Body of pancreas (tissue), 4 donors: ENCODE measurements at regions not wholly inside any gene's neighbourhood (a gene's known extent, or its start where the extent isn't known, plus 50 kb on each side); places are given as distances from the start of the nearest gene placed in this dataset.

ENCODE experiments used
- ATAC-seq: fragments of 150-250 bp; one replicate; pipeline ENCODE4 v1.9.1; 2016
- DNase-seq, 4 donors: peaks; one replicate each; pipeline ENCODE4 v3.0.0-alpha.2; 2019
- H3K27ac ChIP-seq, 4 donors: fragments of 200-600 bp; sonication (generic); 1 replicate in 3 of 4; 2 replicates in 1 of 4; pipeline versions ENCODE4 v1.5.1 to v1.6.1; 2016 to 2019; ENCODE audit warnings: mild to moderate bottlenecking in 1 of 4, mixed read lengths in 1 of 4, moderate library complexity in 1 of 4
- H3K27me3 ChIP-seq, 2 donors: fragments of 200-600 bp; sonication (generic); one replicate each; pipeline ENCODE4 v1.6.0; 2016; ENCODE audit warnings: mild to moderate bottlenecking in 1 of 2
- H3K36me3 ChIP-seq, 2 donors: fragments of 200-600 bp; sonication (generic); replicated peaks in 1 of 2; 2 replicates each; pipeline ENCODE4 v1.5.1; 2016; ENCODE audit warnings: low read depth in 2 of 2; ENCODE audit not compliant: insufficient read depth in 1 of 2
- H3K4me1 ChIP-seq: fragments of 200-600 bp; sonication (generic); one replicate; pipeline ENCODE4 v1.6.0; 2016
- H3K4me3 ChIP-seq, 2 donors: fragments of 200-600 bp; sonication (generic); 1 replicate in 1 of 2; 2 replicates in 1 of 2; pipeline ENCODE4 v1.5.1; 2016 to 2019
- H3K9me3 ChIP-seq, 3 donors: fragments of 200-600 bp; sonication (generic); 1 replicate in 2 of 3; 2 replicates in 1 of 3; pipeline ENCODE4 v1.5.1; 2016
- CTCF ChIP-seq, 7 experiments: fragments of 450-650 bp in 4 of 7; fragments of 200-600 bp in 3 of 7; sonication (generic) in 3 of 7; IDR thresholded peaks; one replicate each; pipeline ENCODE4 v1.5.1; 2016 to 2019; ENCODE audit warnings: antibody characterized with exemption in 7 of 7
- POLR2A ChIP-seq, 3 donors: fragments of 450-650 bp; IDR thresholded peaks; one replicate each; pipeline ENCODE4 v1.6.1; 2016; ENCODE audit warnings: antibody characterized with exemption in 3 of 3, mild to moderate bottlenecking in 2 of 3
- WGBS, 2 donors: methylation state at CpG; one replicate each; pipeline ENCODE4 v1.1.5; 2017; 5-methylcytosine and 5-hydroxymethylcytosine counted together
- intact Hi-C: fragments of 100-400 bp; cut with DNase I; formaldehyde crosslinking; loops from one replicate; pipeline ENCODE4 v1.15.1; 2023

- no peak overlapping the region for H3K27ac ChIP-seq
- TF ChIP-seq POLR2A (IDR thresholded peaks at IDR 0.05) (no peak), CTCF (IDR thresholded peaks at IDR 0.05) (no peak)
- peak in 1 of 4 donors; percentile 15 for DNase-seq
- ATAC-seq: no peak
- no peak overlapping the region for H3K4me3 ChIP-seq
- H3K9me3 ChIP-seq: no peaks in the 10 kb centered on the region
- H3K27me3 ChIP-seq: no peaks in the 10 kb centered on the region
- H3K36me3 ChIP-seq: no peaks in the 10 kb centered on the region
- H3K4me1 ChIP-seq: no peaks in the 10 kb centered on the region
- 28 to 39% methylated on average over 3 of the region's 3 CpGs for WGBS, 2 donors
- intact Hi-C loops: no loop called here
These were observed 55.6 kb upstream of the MYBPC1 start for GRCh38 chr12:101539148-101539547.
